H9 (cell line): ENCODE measurements at regions not wholly inside any gene's neighbourhood (a gene's known extent, or its start where the extent isn't known, plus 50 kb on each side); places are given as distances from the start of the nearest gene placed in this dataset.

Source experiments
- DNase-seq: peaks from one replicate; pipeline ENCODE4 v3.0.0-alpha.2; 2017
- H2AFZ ChIP-seq: one replicate; pipeline ENCODE4 v1.6.1; 2013; ENCODE audit warnings: mild to moderate bottlenecking, low read length, control low read depth, moderate library complexity
- H2AK5ac ChIP-seq: 2 replicates; pipeline ENCODE4 v1.6.1; 2013; ENCODE audit warnings: low read length, control low read depth, mixed read lengths; ENCODE audit not compliant: insufficient read length
- H2BK120ac ChIP-seq: one replicate; pipeline ENCODE4 v1.6.1; 2013; ENCODE audit warnings: low read depth, mild to moderate bottlenecking, low read length, control low read depth, inconsistent platforms; ENCODE audit not compliant: poor library complexity, severe bottlenecking
- H2BK12ac ChIP-seq: 2 replicates; pipeline ENCODE4 v1.6.1; 2013; ENCODE audit warnings: low read length, control low read depth, mixed read lengths, low read depth; ENCODE audit not compliant: insufficient read length
- H2BK15ac ChIP-seq: 2 replicates; pipeline ENCODE4 v1.6.1; 2013; ENCODE audit warnings: low read depth, low read length, control low read depth
- H2BK20ac ChIP-seq: one replicate; pipeline ENCODE4 v1.6.1; 2013; ENCODE audit warnings: low read depth, mild to moderate bottlenecking, low read length, control low read depth, inconsistent platforms; ENCODE audit not compliant: poor library complexity, severe bottlenecking
- H2BK5ac ChIP-seq: 2 replicates; pipeline ENCODE4 v1.6.1; 2013; ENCODE audit warnings: low read length, control low read depth, mixed read lengths; ENCODE audit not compliant: insufficient read length
- H3K14ac ChIP-seq: 2 replicates; pipeline ENCODE4 v1.6.1; 2013; ENCODE audit warnings: low read length, control low read depth; ENCODE audit not compliant: insufficient read depth
- H3K18ac ChIP-seq: 2 replicates; pipeline ENCODE4 v1.6.1; 2013; ENCODE audit warnings: low read depth, mild to moderate bottlenecking, mixed read lengths, low read length, control low read depth; ENCODE audit not compliant: insufficient read length
- H3K23ac ChIP-seq: 2 replicates; pipeline ENCODE4 v1.6.1; 2013; ENCODE audit warnings: low read length, control low read depth, mixed read lengths, low read depth; ENCODE audit not compliant: insufficient read length
- H3K23me2 ChIP-seq: 2 replicates; pipeline ENCODE4 v1.6.1; 2013; ENCODE audit warnings: low read depth, mild to moderate bottlenecking, mixed read lengths, low read length, control low read depth; ENCODE audit not compliant: insufficient read length, poor library complexity, severe bottlenecking
- H3K27ac ChIP-seq: 2 replicates; pipeline ENCODE4 v1.5.1; 2013; ENCODE audit warnings: low read length, control low read depth, mixed read lengths, low read depth; ENCODE audit not compliant: insufficient read length
- H3K27me3 ChIP-seq: 2 replicates; pipeline ENCODE4 v1.6.1; 2013; ENCODE audit warnings: low read length, control low read depth, inconsistent platforms; ENCODE audit not compliant: insufficient read depth
- H3K4ac ChIP-seq: 2 replicates; pipeline ENCODE4 v1.6.1; 2013; ENCODE audit warnings: low read depth, mild to moderate bottlenecking, control low read depth, inconsistent platforms, low read length, moderate library complexity
- H3K4me1 ChIP-seq: 2 replicates; pipeline ENCODE4 v1.6.1; 2013; ENCODE audit warnings: low read length, control low read depth, inconsistent platforms; ENCODE audit not compliant: insufficient read depth
- H3K4me2 ChIP-seq: 2 replicates; pipeline ENCODE4 v1.6.1; 2013; ENCODE audit warnings: low read length, control low read depth, mixed read lengths; ENCODE audit not compliant: insufficient read length, insufficient read depth
- H3K56ac ChIP-seq: 2 replicates; pipeline ENCODE4 v1.6.1; 2013; ENCODE audit warnings: low read depth, mild to moderate bottlenecking, mixed read lengths, low read length, control low read depth; ENCODE audit not compliant: insufficient read length
- H3K79me1 ChIP-seq: 2 replicates; pipeline ENCODE4 v1.6.1; 2013; ENCODE audit warnings: low read depth, mild to moderate bottlenecking, moderate library complexity, low read length, control low read depth, inconsistent platforms; ENCODE audit not compliant: insufficient read depth, poor library complexity, severe bottlenecking
- H3K79me2 ChIP-seq: 2 replicates; pipeline ENCODE4 v1.6.1; 2013; ENCODE audit warnings: low read length, control low read depth, inconsistent platforms; ENCODE audit not compliant: insufficient read depth
- H3K9ac ChIP-seq: 2 replicates; pipeline ENCODE4 v1.6.1; 2013; ENCODE audit warnings: low read length, control low read depth, mixed read lengths; ENCODE audit not compliant: insufficient read length; ENCODE audit errors: extremely low read depth
- H3K9me3 ChIP-seq: one replicate; pipeline ENCODE4 v1.6.1; 2013; ENCODE audit warnings: low read depth, low read length, inconsistent platforms; ENCODE audit not compliant: control insufficient read depth
- H3T11ph ChIP-seq: one replicate; pipeline ENCODE4 v1.6.1; 2013; ENCODE audit warnings: mild to moderate bottlenecking, low read length, control low read depth, inconsistent platforms
- H4K20me1 ChIP-seq: one replicate; pipeline ENCODE4 v1.6.1; 2013; ENCODE audit not compliant: control insufficient read depth, insufficient read length, insufficient read depth
- H4K5ac ChIP-seq: 2 replicates; pipeline ENCODE4 v1.6.1; 2013; ENCODE audit warnings: low read depth, mild to moderate bottlenecking, mixed read lengths, low read length, control low read depth; ENCODE audit not compliant: insufficient read length
- H4K8ac ChIP-seq: replicated peaks from 2 replicates; pipeline ENCODE4 v1.6.1; 2013; ENCODE audit warnings: low read length, control low read depth, mixed read lengths, low read depth; ENCODE audit not compliant: insufficient read length
- H4K91ac ChIP-seq: 2 replicates; pipeline ENCODE4 v1.6.1; 2013; ENCODE audit warnings: low read depth, mild to moderate bottlenecking, moderate library complexity, mixed read lengths, low read length, control low read depth; ENCODE audit not compliant: insufficient read length
- H3K27ac Mint-ChIP-seq, 3 experiments: 2 replicates in 2 of 3; 3 replicates in 1 of 3; pipeline ENCODE4 v1.8.0; 2020 to 2021; ENCODE audit warnings: mixed read lengths in 3 of 3, mild to moderate bottlenecking in 1 of 3, moderate library complexity in 1 of 3
- H3K27me3 Mint-ChIP-seq: 2 replicates; pipeline ENCODE4 v1.8.0; 2021; ENCODE audit warnings: low read depth, mild to moderate bottlenecking, moderate library complexity, mixed read lengths
- H3K36me3 Mint-ChIP-seq, 3 experiments: 2 replicates in 2 of 3; 3 replicates in 1 of 3; pipeline ENCODE4 v1.8.0; 2020 to 2021; ENCODE audit warnings: low read depth in 3 of 3, mixed read lengths in 3 of 3; ENCODE audit not compliant: insufficient read depth in 1 of 3
- H3K4me1 Mint-ChIP-seq, 2 experiments: 2 replicates each; pipeline ENCODE4 v1.8.0; 2020; ENCODE audit warnings: mixed read lengths in 2 of 2
- H3K4me3 Mint-ChIP-seq, 2 experiments: 2 replicates in 1 of 2; 3 replicates in 1 of 2; pipeline ENCODE4 v1.8.0; 2020 to 2021; ENCODE audit warnings: mild to moderate bottlenecking in 2 of 2, mixed read lengths in 2 of 2, moderate library complexity in 1 of 2
- H3K9me3 Mint-ChIP-seq, 2 experiments: 2 replicates in 1 of 2; 3 replicates in 1 of 2; pipeline ENCODE4 v1.8.0; 2020; ENCODE audit warnings: mild to moderate bottlenecking in 2 of 2, mixed read lengths in 2 of 2, moderate library complexity in 1 of 2
- WGBS: extraction: QIAGEN DNeasy Blood & Tissue Kit; methylation state at CpG from one replicate; pipeline ENCODE4 v1.1.7; 2013; ENCODE audit warnings: missing lambda C conversion rate, low lambda C conversion rate, mixed read lengths; ENCODE audit not compliant: insufficient read length; ENCODE audit errors: extremely low coverage; 5-methylcytosine and 5-hydroxymethylcytosine counted together
- TF ChIP-seq, protein P1 (sequence below): fragments of 200-600 bp; sonication (generic); conservative IDR thresholded peaks from 3 replicates; pipeline ENCODE4 v1.8.0; 2021; ENCODE audit warnings: antibody characterized with exemption, mild to moderate bottlenecking

DNA sequence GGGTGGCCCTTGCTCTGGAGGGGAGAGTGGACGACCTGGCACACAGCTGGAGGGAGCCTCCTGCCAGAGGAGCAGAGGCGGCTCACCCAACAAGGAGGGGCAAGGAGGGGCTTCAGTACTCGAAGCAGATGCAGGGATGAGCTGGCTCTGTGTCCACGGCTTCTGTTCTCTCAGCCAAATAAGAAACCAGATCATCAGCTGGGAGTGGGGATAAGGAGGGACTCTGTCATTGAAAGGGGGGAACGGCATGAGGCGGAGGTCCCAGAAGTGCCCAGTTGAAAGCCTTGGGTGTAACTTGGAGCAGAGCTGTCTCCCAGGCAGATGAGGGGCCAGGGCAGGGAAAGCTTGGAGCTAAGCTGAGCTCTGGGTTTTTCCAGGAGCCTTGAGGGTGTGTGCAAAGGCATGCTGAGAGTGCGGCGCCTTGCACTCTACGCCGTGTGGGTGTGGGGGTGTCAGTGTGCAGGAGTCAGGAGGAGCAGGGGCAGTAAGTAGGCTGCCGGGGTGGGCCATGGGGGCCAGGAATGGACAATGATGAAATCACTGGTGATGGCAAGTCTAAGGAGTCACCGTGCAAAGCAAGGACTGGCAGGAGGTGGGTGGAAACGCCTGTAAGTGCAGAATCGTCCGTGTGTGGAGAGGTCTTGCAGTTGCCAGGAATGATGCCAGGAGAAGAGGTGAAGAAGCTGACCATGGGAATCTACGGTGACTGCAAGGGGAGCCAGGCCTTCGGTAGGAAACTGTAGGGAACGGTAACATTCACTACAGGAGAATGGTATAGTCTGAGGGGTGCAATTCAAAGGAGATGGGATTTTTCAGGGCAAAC is 85.4 kb upstream of the FOXQ1 start:
- H3K4me1 Mint-ChIP-seq, result peaks cover 0 to 9% of the 10 kb centered on the region in 2 experiments; a peak in 2 of 4 replicates
- Histone ChIP-seq H3K27ac (no peak overlapping the region), H3K9ac (no peak overlapping the region), H3K79me1 (no peaks in the 10 kb centered on the region), H4K8ac (no peak overlapping the region), H3K56ac (no peak overlapping the region), H2BK5ac (no peak overlapping the region), H2BK20ac (no peak overlapping the region), H4K5ac (no peak overlapping the region), H2BK12ac (no peak overlapping the region), H3K23ac (no peak overlapping the region), H4K20me1 (no peaks in the 10 kb centered on the region), H3K23me2 (no peaks in the 10 kb centered on the region), H3K79me2 (no peaks in the 10 kb centered on the region), H4K91ac (no peak overlapping the region), H3K9me3 (no peaks in the 10 kb centered on the region), H2AFZ (no peak overlapping the region), H3K4me1 (no peaks in the 10 kb centered on the region), H2BK120ac (no peak overlapping the region), H3K18ac (no peak overlapping the region), H3K27me3 (no peaks in the 10 kb centered on the region), H3K14ac (no peak overlapping the region; the same call in 1 of the 2 replicates), H2BK15ac (no peak overlapping the region), H2AK5ac (no peak overlapping the region), H3K4ac (no peak overlapping the region), H3K4me2 (no peak overlapping the region), H3T11ph (no peak overlapping the region)
- peak overlapping the region in 1 of 3 experiments; percentile 46; a peak in 2 of 7 replicates for H3K27ac Mint-ChIP-seq
- DNase-seq, result no peak
- no peaks in the 10 kb centered on the region for H3K36me3 Mint-ChIP-seq
- H3K27me3 Mint-ChIP-seq, result peaks cover 14% of the 10 kb centered on the region
- no peaks in the 10 kb centered on the region for H3K9me3 Mint-ChIP-seq
- H3K4me3 Mint-ChIP-seq, result no peak overlapping the region
- WGBS, result no CpG with 5 or more reads among the region's 18 CpGs
- TF ChIP-seq, protein P1, sequence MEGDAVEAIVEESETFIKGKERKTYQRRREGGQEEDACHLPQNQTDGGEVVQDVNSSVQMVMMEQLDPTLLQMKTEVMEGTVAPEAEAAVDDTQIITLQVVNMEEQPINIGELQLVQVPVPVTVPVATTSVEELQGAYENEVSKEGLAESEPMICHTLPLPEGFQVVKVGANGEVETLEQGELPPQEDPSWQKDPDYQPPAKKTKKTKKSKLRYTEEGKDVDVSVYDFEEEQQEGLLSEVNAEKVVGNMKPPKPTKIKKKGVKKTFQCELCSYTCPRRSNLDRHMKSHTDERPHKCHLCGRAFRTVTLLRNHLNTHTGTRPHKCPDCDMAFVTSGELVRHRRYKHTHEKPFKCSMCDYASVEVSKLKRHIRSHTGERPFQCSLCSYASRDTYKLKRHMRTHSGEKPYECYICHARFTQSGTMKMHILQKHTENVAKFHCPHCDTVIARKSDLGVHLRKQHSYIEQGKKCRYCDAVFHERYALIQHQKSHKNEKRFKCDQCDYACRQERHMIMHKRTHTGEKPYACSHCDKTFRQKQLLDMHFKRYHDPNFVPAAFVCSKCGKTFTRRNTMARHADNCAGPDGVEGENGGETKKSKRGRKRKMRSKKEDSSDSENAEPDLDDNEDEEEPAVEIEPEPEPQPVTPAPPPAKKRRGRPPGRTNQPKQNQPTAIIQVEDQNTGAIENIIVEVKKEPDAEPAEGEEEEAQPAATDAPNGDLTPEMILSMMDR, result no peak
